Hepatic stellate cell (primary cell): ENCODE measurements at regions not wholly inside any gene's neighbourhood (a gene's known extent, or its start where the extent isn't known, plus 50 kb on each side); places are given as distances from the start of the nearest gene placed in this dataset.
"Not testable (repeated sequence)": the region's sequence is repeated elsewhere in the genome, so short reads cannot be mapped to it uniquely, and the experiment has no call there.

Experiments used
- DNase-seq: peaks from one replicate; pipeline ENCODE4 v3.0.0; 2011; ENCODE audit warnings: low spot score

DNA sequence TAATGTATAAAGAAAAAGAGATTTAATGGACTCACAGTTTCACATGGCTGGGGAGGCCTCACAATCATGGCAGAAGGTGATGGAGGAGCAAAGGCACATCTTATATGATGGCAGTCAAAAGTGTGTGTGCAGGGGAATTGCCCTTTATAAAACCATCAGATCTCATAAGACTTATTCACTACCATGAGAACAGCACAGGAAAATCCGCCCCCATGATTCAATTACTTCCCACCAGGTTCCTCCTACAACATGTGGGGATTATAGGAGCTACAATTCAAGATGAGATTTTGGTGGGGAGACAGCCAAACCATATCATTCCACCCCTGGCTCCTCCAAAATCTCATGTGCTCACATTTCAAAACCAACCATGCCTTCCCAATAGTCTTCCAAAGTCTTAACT, 82.5 kb upstream of the ANKRD1 start:
- not testable (repeated sequence) for DNase-seq

- not testable (repeated sequence) for DNase-seq
These were observed 84.4 kb upstream of the ANKRD1 start for GRCh38 chr10:91005276-91005675.

DNA sequence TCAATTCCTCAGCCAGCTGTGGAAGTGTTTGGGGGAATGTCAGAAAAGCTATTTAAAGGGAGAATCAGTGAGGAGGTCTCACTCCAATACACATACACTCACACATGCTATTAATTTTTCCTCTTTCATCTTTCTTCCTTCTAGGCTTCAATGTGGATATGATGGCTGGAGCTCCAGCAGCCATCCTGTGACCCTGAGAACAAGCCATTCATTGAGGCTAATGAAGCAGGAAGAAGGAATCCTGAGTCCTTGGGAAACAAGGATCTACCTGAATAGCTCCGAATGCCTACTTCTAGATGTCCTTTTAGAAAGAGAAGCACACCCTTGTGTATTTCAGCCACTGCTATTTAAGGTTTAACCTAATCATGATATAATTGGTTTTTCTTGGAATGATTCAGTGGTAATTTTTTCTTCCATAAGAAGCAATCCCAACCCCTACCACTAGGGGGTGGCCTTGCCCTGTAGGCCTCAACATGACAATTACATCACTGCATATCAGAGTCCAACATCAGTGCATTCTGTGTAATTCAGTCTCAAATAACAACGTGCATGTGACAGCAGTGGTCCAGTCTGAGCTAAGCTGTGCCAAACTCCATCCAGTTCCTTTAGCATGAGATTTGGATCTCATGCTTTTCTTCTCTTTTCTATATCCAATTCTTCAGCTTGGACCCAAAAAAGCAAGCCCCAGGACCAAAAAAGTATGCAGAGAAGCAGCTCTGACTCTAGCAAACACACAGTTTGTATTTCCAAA, 85.3 kb upstream of the ANKRD1 start:
- DNase-seq: peak; percentile 29

DNA sequence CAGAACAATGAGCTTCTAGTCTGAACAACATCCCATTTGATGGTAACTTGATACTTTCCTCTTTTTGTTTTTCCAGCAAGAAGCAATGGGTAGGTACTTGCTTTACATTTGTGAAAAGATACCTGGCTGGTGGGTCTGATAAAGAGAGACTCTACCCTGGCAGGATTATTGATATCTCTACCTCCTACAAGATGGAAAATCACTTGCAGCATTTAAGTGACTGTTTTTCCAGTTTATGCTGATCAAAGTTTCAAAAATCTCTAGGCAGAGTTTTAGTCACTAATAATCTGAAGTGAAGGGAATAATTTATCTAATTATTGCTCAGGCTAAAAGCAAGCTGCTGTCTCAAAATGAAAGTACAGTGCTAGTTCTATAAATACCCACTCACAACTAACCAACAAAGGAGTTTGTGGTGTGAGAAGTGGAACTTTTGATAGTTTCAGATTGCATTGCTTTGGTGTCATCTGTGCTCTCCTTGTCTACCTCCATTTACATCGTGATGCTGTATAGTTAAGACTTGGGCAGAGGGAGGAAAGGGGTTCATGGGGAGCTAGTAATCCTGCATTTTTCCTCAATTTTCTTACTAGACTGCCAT, 86.0 kb upstream of the ANKRD1 start:
- DNase-seq: no peak

DNA sequence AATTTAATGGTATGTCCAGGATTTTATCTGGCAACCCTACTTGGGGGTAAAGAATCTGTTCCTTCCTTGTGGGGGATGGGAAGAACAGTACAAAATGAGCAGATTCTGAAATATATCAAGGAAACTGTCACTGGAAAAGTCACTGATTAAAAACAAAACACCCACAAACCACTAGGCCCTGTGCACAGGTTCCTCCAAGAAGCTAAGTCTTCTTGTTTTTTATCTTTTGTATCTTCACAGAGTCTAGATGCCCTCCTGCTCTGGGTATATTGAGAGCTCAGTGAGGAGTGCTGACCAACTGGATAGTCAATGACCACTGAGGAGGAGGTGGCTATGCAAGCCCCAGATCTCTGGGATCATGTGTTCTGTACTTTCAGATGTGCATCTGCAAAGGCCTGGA, 86.8 kb upstream of the ANKRD1 start:
- DNase-seq: no peak

DNA sequence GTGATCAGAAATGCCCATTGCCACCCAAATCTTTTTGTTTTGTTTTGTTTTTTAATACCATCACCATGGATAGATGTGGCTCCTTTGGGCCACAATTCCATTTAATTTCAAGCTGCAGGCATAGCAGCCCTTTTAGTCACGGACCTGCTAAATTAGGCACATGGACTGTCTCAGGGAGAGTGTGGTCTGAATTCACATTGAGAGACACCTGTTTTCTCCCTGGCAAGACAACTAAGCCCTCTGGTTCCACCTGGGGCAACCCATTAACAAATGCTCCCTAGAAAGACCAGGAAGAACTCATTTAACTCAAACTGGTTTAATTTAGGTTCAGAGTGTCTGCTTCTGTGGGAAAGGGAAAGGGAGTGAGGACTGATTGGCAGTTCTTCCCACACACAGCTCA, 88.2 kb upstream of the ANKRD1 start:
- DNase-seq: no peak

GRCh38 chr10:91010952-91011351, 90.1 kb upstream of the ANKRD1 start:
- DNase-seq: no peak

DNA sequence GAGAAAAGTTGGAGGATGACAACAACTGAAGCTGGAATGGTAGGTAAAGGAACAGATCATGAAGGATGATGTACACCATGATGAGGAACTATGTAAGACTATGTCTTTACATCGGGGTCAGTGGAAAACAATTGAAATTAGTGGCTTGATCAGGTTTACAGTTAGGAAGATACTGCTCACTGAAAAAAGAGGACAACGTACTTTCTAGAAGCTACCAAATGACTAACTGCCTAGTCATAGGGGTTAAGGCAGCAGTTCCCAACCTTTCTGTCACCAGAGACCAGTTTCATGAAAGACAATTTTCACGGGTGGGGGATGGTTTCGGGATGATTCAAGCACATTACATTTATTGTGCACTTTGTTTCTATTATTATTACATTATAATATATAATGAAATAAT, 91.6 kb upstream of the ANKRD1 start:
- DNase-seq: no peak

DNA sequence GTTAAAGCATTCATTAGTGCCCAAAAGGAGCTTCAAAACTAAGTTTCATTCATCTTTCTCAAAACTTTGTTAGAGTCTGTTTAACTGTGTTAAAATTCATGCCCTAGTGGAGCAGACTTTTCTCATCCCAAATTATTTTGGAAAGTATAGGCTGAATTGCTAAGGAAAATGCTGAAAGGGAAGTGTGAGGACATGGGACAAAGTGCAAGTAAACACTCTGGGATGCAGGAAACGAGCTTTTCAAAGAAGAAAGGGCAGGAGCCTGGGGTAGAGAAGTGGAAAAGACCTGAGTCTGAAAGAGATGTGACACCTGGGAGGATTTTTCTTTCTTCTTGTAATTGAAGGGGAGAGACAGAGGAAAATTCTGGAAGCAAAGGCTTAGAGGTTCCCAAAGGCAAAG, 93.1 kb upstream of the ANKRD1 start:
- no peak for DNase-seq

- DNase-seq: no peak
These were observed 96.3 kb upstream of the ANKRD1 start for GRCh38 chr10:91017198-91017597.

DNA sequence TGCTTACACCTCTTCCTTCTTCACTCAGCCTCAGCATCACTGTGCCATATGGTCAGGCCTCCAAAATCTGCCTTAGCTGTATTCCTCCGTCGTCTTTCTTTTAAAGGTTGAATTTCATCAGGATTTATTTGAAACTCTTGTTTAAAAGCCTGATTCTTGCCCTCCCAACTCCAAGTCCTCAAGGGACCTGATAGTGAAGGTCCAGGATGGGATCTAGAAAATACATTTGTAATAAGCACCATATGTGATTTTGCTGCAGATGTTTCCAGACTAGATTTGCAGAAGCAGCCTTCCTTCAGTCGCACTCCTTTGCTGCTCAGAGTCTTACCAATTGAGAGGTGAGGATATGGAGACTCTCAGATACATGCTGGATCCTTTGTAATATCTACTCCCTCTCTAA, 101.0 kb upstream of the ANKRD1 start:
- DNase-seq: no peak

- no peak for DNase-seq
These were observed 101.5 kb upstream of the ANKRD1 start for GRCh38 chr10:91022390-91022789.

GRCh38 chr10:91022924-91023699, 102.2 kb upstream of the ANKRD1 start:
- DNase-seq: no peak

DNA sequence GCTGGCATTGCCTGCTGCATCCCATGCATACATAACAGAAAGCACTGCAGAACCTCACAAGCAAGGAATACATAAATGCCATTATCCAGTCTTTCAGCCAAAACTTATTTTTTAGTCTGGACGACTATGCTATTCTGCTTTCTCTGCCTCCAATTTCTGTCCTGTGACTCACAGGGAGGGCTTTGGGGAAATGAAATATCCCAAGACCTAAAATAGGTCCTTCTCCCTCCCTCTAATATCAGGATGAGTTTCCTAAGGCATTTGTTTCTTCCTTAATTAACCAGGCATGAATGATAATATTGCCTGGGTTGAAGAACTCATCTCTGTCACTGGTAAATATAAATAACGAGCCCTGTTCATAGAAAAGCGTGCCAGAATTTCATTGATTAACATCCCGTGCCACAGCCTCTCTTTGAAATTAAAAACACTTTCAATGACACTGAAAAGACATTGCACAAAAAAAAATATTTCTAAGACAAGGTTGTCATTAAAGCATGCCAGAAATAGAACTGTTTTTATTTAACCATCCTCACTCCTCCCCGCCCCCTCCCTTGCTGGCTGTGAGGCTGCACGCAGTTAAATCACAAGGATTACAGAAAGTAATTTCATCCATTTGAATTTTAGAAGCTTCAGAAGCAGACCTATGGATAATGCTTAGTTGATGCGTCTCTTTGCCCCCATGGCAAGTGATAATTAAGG, 103.0 kb upstream of the ANKRD1 start:
- DNase-seq: no peak

DNA sequence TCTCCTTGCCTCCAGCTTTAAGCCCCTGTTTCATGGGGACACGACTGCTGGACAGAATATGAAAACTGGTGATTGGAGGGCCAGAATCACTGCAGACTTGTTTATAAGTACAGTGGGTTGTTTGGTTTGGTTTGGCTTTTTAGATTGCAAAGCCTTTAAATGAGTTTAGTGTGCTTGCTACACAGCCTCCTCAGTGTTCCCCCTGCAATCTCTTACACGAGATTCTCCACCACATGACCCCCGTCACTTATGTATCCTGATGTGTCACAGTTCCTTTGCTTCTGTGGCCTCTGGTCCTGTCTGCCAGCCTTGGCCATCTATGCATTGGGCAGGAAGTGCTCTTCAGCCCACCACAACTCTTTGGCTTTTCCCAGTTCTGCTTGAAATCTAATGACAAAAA, 103.7 kb upstream of the ANKRD1 start:
- DNase-seq: no peak

DNA sequence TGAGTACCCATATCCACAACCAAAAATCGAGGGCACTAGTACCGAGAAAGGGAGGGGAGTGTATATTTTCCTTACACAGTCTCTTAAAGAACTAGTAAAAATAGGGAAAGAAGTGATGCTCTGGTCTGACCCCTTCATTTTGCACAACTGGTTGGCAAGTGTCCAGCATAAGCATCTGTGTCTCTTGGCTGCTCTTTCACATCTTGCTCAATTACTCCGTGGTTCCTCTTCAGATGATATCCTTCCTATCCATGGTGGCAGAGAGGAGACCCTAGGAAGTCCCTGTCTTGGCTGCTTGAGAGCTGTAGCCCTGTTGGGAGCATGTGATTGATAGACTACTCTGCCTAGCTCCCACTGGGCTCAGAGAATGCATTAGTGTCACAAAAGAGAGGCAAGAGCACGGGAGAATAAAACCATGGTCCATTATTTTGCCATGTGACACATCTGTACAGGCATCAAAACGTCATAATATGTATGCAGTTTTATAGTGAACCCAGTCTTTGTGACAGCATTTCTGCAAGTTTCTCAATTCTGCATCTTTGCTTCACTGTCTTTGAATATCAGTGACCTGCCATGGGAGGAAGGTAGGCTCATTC, 111.8 kb upstream of the ANKRD1 start:
- DNase-seq: no peak

DNA sequence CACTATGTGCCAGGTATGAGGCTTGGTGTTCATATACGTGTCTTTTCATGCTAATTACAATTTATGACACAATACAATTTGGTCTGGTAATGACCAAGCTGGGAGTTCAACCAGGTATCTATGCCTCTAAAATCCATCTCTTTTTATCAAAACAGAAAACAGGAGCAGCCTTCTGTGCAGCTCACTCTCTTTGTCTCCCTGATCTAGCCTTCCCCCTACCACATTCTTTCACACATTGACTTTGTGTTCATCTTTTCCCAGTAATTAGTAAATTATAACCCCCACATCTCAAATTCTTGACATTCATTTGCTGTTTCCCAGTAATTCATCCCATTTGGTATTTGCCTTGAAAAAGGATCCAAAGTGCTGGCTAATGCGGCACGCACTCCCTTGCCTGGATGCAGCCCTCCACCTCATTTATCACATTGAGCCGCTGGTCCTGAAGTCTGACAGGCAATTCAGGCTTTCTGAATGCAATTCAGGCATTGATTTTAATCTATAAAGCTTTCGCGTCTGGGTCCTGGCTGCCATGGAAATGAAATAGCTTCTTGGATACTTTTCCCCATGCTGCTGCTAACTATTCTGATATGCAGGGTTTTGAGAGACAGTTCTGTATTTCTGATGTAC, 112.5 kb upstream of the ANKRD1 start:
- DNase-seq: no peak

GRCh38 chr10:91034042-91034441, 113.2 kb upstream of the ANKRD1 start:
- no peak for DNase-seq

- DNase-seq: no peak
These were observed 113.7 kb upstream of the ANKRD1 start for GRCh38 chr10:91034494-91035159.

DNA sequence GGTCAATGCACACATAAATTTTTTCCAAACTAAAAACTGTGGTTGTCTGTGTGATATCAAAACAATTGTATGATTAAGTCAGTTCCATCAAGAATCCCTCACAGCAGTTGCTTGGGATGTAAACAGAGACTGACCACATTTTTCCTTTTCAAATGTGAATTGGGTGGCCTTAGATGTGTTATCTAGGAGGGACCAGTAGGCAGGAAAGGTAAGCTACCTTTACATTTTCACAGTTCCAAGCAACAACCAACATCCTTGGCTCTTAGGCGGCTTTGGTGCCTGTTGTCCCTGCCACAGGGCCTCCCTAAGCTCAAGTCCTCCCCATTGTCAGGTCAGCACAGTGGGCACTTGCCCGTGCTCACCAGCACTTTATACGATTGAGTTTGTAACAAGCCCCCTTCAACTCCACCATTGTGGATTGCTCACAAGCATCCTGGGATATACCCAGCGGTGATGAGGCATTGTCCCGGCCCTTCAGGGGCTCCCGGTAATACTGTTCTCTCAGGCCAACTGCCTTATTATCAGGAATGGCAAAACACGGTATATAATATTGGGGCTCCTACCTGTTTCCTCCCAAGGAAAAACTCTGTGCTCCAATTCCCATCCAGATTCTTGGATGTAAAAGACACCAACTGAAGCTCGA, 114.9 kb upstream of the ANKRD1 start:
- no peak for DNase-seq
